H1 (cell line): ENCODE measurements at regions not wholly inside any gene's neighbourhood (a gene's known extent, or its start where the extent isn't known, plus 50 kb on each side); places are given as distances from the start of the nearest gene placed in this dataset.

ENCODE experiments used
- CBX5 ChIP-seq: fragments of 300-800, 300-1000 bp; sonication (generic); IDR thresholded peaks from 2 replicates; pipeline ENCODE4 v1.7.1; 2016; ENCODE audit warnings: antibody characterized with exemption, low read length, low read depth
- EP300 ChIP-seq, 2 experiments: IDR thresholded peaks; 1 replicate in 1 of 2; 2 replicates in 1 of 2; pipeline ENCODE4 v1.6.1; 2011 to 2012; ENCODE audit warnings: low read depth in 2 of 2, low read length in 2 of 2, mild to moderate bottlenecking in 2 of 2, borderline replicate concordance in 1 of 2, inconsistent platforms in 1 of 2, moderate library complexity in 1 of 2
- KDM1A ChIP-seq: fragments of 200-600, 300-600 bp; sonication (generic); IDR thresholded peaks from 2 replicates; pipeline ENCODE4 v1.7.1; 2016; ENCODE audit warnings: mild to moderate bottlenecking, low read length, borderline replicate concordance
- POU5F1 ChIP-seq: IDR thresholded peaks from 2 replicates; pipeline ENCODE4 v1.6.1; 2011; ENCODE audit warnings: low read depth, mild to moderate bottlenecking, low read length, moderate library complexity
- SP1 ChIP-seq: IDR thresholded peaks from 2 replicates; pipeline ENCODE4 v1.6.1; 2011; ENCODE audit warnings: low read depth, low read length
- TBP ChIP-seq: IDR thresholded peaks from 2 replicates; pipeline ENCODE4 v1.6.1; 2011; ENCODE audit warnings: low read depth, low read length, improper control_type of control experiment
- TF ChIP-seq, protein P1 (sequence below): fragments of 300-600 bp; sonication (generic); IDR thresholded peaks from 2 replicates; pipeline ENCODE4 v1.7.1; 2012; ENCODE audit warnings: low read length, moderate library complexity, mild to moderate bottlenecking, inconsistent platforms; ENCODE audit not compliant: insufficient replicate concordance
- TF ChIP-seq, protein P2 (sequence below): IDR thresholded peaks from 2 replicates; pipeline ENCODE4 v1.6.1; 2011; ENCODE audit warnings: low read depth, mild to moderate bottlenecking, low read length; ENCODE audit not compliant: insufficient read depth

DNA sequence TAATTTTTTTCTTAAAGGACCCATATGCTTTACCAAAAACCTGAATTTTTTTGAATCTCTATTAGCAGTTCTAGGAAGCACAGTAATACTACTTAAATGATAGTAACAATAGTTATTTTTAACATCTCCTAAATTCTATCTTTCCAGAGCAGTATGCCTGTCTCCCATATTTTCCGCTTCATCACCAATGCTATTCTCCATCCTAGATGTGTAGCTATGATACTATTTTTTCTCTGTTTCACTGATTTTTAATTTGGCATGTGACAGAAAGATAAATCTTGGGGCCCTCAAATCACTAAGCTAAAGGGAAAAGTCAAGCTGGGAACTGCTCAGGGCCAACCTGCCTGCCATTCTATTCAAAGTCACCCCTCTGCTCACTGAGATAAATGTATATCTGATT is 102.3 kb upstream of the HMCN1 start (continued):
- TF ChIP-seq, protein P1, sequence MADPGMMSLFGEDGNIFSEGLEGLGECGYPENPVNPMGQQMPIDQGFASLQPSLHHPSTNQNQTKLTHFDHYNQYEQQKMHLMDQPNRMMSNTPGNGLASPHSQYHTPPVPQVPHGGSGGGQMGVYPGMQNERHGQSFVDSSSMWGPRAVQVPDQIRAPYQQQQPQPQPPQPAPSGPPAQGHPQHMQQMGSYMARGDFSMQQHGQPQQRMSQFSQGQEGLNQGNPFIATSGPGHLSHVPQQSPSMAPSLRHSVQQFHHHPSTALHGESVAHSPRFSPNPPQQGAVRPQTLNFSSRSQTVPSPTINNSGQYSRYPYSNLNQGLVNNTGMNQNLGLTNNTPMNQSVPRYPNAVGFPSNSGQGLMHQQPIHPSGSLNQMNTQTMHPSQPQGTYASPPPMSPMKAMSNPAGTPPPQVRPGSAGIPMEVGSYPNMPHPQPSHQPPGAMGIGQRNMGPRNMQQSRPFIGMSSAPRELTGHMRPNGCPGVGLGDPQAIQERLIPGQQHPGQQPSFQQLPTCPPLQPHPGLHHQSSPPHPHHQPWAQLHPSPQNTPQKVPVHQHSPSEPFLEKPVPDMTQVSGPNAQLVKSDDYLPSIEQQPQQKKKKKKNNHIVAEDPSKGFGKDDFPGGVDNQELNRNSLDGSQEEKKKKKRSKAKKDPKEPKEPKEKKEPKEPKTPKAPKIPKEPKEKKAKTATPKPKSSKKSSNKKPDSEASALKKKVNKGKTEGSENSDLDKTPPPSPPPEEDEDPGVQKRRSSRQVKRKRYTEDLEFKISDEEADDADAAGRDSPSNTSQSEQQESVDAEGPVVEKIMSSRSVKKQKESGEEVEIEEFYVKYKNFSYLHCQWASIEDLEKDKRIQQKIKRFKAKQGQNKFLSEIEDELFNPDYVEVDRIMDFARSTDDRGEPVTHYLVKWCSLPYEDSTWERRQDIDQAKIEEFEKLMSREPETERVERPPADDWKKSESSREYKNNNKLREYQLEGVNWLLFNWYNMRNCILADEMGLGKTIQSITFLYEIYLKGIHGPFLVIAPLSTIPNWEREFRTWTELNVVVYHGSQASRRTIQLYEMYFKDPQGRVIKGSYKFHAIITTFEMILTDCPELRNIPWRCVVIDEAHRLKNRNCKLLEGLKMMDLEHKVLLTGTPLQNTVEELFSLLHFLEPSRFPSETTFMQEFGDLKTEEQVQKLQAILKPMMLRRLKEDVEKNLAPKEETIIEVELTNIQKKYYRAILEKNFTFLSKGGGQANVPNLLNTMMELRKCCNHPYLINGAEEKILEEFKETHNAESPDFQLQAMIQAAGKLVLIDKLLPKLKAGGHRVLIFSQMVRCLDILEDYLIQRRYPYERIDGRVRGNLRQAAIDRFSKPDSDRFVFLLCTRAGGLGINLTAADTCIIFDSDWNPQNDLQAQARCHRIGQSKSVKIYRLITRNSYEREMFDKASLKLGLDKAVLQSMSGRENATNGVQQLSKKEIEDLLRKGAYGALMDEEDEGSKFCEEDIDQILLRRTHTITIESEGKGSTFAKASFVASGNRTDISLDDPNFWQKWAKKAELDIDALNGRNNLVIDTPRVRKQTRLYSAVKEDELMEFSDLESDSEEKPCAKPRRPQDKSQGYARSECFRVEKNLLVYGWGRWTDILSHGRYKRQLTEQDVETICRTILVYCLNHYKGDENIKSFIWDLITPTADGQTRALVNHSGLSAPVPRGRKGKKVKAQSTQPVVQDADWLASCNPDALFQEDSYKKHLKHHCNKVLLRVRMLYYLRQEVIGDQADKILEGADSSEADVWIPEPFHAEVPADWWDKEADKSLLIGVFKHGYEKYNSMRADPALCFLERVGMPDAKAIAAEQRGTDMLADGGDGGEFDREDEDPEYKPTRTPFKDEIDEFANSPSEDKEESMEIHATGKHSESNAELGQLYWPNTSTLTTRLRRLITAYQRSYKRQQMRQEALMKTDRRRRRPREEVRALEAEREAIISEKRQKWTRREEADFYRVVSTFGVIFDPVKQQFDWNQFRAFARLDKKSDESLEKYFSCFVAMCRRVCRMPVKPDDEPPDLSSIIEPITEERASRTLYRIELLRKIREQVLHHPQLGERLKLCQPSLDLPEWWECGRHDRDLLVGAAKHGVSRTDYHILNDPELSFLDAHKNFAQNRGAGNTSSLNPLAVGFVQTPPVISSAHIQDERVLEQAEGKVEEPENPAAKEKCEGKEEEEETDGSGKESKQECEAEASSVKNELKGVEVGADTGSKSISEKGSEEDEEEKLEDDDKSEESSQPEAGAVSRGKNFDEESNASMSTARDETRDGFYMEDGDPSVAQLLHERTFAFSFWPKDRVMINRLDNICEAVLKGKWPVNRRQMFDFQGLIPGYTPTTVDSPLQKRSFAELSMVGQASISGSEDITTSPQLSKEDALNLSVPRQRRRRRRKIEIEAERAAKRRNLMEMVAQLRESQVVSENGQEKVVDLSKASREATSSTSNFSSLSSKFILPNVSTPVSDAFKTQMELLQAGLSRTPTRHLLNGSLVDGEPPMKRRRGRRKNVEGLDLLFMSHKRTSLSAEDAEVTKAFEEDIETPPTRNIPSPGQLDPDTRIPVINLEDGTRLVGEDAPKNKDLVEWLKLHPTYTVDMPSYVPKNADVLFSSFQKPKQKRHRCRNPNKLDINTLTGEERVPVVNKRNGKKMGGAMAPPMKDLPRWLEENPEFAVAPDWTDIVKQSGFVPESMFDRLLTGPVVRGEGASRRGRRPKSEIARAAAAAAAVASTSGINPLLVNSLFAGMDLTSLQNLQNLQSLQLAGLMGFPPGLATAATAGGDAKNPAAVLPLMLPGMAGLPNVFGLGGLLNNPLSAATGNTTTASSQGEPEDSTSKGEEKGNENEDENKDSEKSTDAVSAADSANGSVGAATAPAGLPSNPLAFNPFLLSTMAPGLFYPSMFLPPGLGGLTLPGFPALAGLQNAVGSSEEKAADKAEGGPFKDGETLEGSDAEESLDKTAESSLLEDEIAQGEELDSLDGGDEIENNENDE, result no peak
- TF ChIP-seq EP300 (IDR thresholded peaks at IDR 0.05; ENCODE audit: borderline replicate concordance in 1 of 2, low read depth in 2 of 2, low read length in 2 of 2) (no peak), TBP (no peak), POU5F1 (no peak), SP1 (no peak), KDM1A (no peak), CBX5 (no peak)
- TF ChIP-seq, protein P2, sequence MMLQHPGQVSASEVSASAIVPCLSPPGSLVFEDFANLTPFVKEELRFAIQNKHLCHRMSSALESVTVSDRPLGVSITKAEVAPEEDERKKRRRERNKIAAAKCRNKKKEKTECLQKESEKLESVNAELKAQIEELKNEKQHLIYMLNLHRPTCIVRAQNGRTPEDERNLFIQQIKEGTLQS, result no peak
- TF ChIP-seq, all 59 proteins: peak for 0
